ENCODE measurements at regions not wholly inside any gene's neighbourhood (a gene's known extent, or its start where the extent isn't known, plus 50 kb on each side); places are given as distances from the start of the nearest gene placed in this dataset.

DNA sequence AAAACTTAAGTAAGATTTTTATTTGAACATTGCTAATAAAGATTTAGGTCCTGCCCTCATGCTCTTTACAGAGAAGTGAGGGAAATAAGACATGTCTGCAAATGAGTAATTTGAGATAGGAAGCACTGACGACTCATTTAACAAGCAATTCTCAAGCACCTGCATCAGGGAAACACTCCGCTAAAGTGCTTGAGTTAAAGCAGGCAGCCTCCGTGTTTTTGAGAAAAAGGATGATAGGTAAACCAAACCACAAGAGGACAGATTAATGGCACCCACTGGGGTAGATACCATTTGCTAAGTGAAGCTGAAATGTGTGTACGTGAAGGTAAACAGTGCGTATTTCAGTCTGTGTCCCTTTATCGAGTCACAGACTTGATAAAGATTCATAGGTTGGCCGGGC, 184.6 kb upstream of the CARD18 start:
- DNase-seq: no peak

DNA sequence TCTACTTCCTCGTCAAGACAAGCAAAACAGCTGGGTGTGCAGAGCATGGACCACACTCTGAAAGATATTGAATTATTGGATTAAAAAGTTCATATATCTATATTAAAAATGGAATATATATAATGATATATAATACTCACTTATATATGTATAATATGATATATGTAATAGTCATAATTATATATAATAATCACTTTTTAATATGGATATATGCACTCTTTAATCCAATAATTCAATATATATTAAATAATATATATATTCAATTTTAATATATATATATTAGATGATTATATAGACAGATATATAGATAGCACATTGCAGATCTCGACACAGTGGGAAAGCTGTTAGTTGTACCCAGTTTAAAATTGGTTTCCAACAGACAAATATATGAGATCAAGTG, 182.1 kb upstream of the CARD18 start:
- DNase-seq: no peak

DNA sequence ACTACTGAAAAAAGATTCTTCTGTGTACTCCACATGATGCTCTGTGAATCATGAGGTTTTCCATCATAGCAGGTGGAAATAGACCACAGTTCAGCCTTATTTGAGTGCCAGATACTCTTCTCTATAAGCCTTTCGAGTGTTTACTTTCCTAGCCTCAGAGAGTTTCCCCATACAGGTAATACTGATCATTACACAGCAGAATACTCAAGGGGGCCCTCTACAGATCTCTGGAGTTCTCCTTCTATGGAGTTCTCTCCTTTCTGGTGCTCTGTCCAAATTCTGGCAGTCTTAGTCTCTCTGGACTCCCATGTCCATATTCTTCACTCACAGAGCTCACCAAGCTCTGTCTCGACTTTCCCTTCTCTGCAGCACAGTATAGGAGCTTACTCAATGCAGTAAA, 175.7 kb upstream of the CARD18 start:
- DNase-seq: no peak

DNA sequence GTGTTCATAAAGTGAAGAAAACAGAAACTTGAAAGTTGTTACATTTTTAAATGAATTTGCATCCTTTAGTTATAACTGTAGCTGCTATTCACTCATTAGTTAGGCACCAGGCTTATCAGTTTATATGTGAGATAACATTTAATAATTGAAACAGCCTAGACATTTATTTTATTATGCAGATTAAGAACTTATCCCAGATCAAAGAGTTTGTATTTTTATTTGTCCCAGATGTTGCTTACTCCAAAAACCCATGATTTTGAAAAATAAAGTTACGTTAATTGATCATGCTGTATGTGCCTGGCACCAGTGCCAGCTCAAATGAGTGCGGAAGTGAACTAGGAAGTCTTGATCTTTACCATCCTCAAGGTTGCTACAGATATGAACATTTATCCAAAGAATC, 172.7 kb upstream of the CARD18 start:
- DNase-seq: no peak

DNA sequence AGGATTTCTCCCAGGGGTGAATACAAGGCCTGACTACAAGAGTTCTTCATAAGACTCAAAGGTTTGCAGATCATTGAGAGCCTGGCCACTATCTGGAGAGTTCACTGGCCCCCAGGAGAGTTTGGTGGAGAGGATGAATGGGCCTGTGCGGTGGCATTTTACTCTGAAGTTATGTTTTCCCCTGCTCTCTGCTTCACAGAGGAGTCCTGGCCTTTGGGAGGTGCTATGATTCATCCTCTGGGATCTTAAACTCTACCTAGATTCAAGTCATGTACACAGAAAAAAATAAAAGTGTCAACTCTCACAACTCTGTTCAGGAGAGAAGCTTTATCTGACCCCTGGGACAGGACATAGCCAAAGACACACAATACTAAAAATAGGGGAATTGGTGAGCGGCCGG, 159.1 kb upstream of the CARD18 start:
- DNase-seq: no peak

DNA sequence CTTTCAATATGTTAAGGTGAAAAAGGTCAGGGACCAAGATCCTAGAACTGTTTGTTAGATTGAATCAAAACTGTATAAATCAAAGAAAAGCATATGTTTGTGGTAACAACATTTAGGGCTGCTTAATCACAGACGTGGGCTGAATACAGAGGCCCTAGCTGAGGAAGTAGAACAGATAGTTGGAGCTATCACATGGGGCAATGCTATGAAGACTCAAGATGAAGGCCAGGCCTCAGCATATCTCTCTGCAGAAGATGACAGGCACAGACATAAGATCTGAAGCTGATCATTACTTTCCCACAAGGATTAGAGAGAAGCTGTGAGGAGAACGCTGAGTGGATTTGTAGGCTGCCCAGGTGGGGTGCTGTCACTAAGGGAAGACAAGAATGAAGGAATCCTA, 158.6 kb upstream of the CARD18 start:
- no peak for DNase-seq

DNA sequence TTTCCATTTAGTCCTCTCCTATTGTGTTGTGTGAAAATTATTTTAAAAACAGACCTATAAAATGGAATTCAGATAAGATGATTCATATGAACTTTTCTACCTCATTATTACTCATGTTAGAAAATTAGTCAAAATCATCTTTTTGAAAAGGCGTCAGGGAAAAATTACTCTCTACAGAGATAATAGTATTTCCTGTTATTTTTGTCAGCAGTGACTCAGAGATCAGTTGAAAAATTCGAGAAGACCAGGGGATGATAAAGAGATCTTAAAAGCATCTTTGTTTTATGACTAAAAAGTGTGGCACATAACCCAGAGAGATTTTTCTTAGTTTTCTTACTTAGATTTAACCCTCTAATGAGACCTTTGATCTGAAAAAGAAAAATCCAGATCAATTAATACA, 157.9 kb upstream of the CARD18 start:
- DNase-seq: no peak

DNA sequence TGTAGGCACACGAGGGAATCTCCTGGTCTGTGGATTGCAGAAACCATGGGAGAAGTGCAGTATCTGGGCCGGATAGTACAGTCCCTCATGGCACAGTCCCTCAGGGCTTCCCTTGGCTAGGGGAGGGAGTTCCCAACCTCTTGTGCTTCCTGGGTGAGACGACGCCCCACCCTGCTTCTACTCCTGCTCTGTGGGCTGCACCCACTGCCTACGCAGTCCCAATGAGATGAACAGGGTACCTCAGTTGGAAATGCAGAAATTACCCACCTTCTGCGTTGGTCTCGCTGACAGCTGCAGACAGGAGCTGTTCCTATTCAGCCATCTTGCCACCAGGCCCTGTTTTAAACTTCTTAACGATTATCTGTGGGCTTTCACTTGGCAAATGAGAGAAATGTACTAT, 157.2 kb upstream of the CARD18 start:
- no peak for DNase-seq

DNA sequence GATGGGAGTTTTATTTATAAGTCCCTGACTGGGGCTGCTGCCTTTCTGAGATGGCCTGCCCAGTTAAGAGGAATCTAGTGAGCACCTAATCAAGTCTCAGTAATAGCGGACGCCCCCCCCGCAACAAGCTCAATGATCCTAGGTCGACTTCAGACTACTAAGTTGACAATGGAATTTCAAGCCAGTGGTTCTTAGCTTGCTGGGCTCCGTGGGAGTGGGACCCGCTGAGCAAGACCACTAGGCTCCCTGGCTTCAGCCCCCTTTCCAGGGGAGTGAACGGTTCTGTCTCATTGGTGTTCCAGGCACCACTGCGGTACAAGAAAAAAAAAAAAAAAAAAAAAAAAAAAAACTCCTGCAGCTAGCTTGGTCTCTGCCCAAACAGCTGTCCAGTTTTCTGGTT, 156.8 kb upstream of the CARD18 start:
- no peak for DNase-seq

DNA sequence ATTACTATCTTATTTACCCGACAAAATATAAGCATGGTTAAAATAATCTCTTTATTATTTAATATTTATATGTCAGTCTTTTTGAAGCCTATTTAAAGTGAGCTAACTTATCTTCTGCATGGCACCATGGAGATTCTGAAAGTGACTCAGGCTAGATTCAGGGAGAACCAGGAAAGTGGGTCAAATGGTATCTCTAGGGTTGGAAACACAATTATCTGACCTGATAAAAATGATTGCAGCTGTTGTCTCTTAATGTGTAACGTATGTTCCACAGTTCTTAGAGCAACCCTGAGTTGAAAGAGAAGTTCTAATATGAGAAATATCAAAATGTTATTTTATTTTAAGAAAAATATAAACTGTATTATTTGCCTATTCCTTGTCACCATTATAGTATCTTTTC, 143.1 kb upstream of the CARD18 start:
- no peak for DNase-seq

DNA sequence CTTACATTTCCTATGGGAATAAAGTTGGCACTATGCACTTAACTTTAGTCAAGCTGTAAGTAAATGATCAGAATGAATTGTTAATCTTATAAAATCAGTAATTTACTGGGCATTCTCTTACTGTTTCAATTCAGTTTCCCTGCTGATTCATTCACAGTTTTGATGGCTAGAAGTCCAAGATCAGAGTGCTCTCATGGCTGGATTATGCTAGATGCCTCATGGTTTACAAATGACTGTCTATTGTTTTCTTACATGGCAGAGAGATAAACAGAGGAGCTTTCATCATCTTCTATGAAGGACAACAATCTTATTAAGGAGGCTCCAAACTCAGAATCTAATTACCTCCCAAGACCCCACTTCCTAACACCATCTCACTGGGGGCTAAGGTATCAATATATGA, 135.1 kb upstream of the CARD18 start:
- DNase-seq: no peak

DNA sequence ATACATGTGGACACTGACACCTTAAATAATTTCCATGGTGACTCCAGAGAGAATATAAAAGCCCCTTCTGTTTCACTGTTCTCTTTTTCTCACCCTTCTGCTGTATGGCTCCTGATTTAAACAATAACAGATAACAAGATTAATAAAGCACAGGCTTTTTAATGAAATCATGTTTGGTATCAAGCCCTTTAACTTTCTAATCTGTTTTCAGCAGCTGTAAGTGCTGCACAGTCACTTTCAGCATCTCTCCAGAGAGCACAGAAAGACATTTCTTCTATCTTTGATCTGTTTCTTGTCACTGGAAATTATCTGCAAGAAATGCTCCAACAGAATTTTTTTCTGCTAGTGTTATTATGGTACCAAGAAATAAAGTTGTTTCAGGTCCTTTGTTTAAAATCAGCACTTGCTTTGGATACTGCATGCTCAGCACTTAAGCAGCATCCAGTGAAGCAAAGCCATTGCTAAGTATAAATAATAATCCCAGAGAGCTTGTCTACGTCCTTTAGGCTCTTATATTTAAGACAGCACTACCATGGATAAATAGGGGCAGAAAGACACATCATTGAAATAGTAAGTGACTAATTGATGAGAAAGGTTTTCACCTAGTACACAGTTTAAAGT, 134.2 kb upstream of the CARD18 start:
- no peak for DNase-seq

DNA sequence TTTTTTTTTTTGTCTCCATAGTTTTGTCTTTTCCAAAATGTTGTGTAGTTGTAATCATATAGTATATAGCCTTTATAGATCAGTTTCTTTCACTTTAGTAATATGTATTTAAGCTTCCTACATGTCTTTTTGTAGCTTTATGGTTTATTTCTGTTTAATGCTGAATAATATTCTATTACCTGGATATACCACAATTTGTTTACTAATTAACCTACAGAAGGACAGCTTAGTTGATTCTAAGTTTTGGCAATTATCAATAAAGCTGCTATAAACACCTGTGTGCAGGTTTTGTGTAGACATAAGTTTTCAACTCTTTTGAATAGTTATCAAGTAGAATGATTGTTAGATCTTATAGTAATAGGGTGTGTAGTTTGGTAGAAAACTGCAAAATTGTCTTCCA, 130.3 kb upstream of the CARD18 start:
- no peak for DNase-seq

DNA sequence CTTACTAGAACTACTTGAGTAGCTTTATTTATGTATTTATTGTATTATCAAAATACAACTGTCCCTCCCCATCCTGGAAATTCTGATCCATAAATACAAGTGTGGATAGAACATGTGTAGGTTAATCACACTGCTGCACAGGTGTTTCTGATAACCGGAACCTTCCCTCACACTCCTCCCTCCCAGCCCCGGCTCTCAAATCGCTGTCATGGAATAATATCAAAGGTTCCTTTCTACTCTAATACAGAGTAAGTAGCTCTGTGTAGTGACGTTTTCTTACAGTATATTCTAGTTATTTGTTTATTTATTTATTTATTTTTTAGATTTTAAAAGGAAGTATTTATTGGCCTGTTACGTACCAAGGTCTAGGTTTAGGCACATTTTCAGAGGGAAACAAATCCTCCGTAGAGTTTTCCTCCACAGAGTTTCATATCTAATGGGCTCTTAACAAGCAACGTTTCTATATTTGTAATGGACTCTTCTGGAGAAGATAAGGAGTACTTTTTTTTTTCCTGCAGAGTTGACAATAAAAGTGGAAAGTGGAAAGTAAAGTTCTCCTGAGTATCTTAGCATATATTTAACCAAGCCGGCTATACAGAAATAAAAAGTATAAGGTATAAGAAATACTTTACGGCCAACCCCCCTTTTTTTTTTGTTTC, 129.0 kb upstream of the CARD18 start:
- DNase-seq: no peak

DNA sequence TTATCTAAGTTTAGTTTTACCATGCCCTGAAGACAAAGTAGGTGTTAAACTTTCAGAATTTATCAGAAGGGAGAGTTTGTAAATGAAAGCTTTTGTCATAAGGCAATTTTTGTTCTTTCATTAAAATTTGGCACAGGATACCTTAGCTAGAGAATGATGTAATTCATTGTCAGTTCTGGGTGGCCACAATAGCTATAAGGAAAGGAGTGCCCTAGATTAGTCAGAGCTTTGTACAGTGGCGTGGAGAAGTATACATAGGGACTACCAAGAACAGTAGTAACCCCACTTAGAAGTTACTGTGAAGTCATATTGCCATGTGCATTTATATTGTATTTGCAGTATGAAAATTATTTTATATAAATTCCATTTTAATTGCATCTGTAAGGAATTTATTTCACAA, 126.3 kb upstream of the CARD18 start:
- no peak for DNase-seq

DNA sequence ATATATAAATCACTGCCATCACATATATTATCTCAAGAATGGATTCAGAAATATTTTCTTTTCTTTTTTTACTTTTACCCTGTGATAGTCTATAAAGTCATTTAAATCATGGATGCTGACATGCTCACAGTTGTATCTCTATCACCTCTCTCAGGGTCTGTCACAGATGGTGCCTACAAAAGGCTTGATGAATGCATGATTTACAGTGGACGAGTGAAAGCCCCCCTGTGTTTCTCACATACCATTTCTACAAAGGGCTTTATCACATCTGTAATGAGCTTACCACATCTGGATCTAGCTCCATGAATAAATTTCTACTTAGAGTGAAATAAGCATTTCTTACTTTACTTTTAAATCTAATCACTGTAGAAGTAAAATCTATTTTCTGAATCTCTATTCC, 121.4 kb upstream of the CARD18 start:
- no peak for DNase-seq

DNA sequence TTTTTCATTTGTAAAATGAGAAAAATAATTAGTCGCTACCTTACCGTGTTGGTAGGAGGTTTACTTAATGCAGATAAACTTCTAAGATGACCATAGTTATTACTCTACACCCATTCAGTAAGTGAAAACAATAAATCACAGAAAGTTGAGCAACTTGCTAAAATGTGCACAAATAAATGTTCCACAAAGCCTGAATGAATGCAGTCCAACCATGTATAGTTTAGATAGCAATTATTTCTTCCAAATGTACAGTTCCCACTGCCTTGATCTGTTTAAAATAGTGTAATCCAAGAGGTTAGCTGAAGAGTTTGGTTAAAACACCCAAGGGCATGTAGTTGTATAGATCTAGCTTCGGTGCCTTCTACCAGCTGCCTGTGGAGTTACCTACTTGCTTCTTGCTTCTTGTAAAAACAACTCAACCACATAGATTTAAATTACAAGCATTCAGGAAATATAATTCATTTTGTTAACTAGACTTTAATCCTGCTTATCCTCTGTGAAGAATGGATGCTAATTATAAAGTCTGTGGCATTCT, 106.3 kb upstream of the CARD18 start:
- DNase-seq: no peak

DNA sequence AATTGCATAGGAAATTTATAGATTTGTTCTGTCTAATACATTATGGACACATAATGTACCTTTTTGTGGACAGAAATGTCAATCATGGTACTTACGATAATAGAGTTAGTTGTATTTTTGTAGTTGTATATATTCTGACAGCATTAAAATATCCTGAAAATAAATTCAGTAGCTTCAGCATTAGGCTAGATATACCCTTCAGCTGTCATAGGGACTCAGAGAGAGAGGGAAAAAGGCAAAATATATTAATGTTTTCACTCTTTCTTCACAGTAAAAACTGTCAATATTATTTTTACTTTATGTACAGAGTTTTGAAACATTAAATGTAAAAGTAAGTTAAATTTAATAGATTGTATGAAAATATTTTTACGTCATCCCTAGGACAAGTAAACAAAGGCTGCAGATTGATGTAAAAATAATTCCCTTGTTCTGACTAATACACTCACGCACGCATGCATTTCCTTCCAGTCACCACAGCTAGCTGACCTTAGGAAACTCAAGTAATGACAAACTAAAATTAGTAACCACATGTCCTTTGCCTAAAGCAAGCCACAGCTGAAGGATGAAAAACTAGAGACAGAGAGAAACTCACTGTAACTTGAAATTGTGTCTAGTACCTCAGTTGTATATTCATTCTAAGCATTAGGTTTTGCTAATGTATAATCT, 104.7 kb upstream of the CARD18 start:
- peak; percentile 61 for DNase-seq

DNA sequence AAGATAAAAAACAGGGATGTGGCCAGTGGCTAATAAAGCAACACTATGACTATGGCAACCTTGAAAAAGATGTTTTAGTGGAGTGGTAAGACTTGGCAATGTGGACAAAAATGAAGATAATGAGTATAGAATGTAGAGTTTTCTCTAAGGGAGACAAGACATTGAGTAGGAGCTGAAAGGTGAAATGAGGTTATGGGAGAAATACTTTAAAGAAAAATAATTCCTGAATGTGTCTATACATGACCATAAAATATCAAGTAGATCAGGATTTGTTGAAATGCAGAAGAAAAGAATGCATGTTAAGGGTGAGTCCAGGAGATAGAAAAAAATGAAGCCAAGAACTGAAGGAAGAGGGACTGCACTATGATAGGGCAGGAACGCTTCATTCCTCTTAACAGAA, 101.6 kb upstream of the CARD18 start:
- no peak for DNase-seq

DNA sequence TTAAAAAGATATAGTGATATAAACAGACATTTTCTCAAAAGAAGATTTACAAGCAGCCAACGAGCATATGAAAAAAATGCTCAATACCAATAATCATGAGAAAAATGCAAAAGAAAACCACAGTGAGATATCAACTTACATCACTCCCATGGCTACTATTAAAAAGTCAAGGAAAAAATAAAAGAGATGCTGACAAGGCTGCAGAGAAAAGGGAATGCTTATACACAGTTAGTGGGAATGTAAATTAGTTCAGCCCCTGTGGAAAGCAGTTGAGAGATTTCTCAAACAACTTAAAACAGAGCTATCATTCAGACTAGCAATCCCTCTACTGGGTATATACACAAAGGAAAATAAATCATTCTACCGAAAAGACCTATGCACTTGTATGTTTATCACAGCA, 97.1 kb upstream of the CARD18 start:
- DNase-seq: no peak

DNA sequence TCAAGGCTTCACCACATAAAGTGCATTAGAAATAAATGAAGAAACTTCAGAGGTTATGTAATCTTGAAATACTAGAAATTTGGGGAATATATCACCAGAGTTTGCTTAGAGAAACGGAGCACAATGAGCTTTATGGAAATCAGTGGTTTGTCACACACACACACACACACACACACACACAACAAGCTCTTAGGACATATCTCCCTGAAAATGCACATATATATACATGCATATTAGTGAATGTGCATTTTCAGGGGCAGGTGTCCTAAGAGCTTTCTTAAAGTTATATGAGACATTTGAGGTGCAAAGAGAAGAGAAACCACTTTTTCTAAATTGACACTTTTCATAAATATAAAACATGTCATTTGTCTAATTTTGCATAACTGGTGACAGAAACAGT, 93.7 kb upstream of the CARD18 start:
- DNase-seq: no peak

DNA sequence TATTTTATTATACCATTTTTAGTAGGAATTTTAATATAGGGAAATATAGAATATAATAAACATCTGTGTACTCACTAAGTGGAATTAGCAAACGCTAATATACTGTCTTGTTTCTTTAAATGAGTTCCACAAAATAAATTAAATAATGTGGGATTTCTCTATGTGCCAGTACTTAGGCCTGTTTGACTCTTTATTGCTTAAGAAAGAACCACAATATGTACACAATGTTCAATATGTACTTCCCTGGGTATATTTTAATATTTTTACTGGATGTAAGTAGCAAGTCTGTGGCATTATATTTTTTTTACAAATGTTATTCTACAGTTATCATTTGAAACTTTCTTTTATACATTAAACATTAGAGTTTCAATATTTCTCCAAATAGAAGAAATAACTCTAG, 92.5 kb upstream of the CARD18 start:
- no peak for DNase-seq

DNA sequence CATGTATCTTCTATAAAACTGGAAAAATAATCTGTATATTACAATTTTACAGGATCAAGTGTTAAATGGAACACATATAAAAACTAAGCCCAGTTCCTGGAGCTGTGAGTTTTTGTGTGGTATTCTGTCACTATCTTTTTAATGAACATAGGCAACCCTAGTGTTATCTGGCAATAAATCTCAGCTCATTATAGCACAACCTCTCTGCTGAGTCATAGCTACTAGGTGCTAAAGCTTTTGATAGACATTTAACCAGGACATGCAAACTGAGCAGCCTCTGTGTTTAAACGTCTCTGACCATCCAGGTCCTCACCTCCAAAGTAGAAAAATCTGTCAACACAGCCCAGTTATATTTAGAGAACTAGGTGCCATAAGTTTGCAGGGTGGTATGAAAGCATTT, 91.0 kb upstream of the CARD18 start:
- DNase-seq: no peak

DNA sequence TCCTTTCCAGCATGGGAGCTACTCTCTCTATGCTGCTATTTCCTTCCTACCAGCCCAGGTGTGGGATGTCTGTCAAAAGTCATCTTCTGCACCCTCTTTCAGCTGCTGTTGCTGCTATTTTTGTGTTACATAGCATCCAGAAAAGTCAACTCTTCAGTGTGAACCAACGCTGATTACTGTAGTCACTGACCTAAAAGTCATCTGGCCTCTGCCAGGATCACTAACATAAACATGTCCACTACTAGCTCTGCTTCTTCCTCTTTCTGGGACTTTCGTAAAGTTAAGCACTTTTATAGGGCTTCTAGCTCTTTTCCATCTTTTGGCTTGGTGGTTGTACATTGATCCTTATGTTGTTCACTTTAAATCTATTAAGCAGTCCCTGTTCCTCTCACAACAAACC, 90.2 kb upstream of the CARD18 start:
- peak; percentile 14 for DNase-seq

DNA sequence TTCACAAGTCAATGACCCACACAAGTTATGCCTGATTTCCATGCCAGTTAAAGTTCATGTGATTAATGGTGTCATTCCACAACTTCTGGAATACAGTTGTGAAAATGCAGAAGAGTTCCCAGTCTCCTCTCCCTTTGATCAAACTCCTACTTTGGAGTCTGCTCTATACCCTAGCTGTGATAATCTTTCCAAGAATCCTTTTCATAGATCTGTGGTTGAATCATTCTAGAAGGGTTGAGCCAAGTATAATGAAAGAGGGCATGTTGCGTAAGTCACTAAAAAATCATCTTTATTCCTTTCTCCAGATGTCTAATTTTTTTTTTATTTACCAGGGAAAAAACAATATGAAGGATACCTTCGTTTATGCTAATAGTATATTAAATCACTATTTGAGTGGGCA, 89.7 kb upstream of the CARD18 start:
- no peak for DNase-seq

Data from RPMI8226 (cell line).